CD4-positive, alpha-beta T cell treated with Interleukin-21 for 1 hour (primary cell): ENCODE measurements at regions not wholly inside any gene's neighbourhood (a gene's known extent, or its start where the extent isn't known, plus 50 kb on each side); places are given as distances from the start of the nearest gene placed in this dataset.

ENCODE experiments used
- DNase-seq: peaks from one replicate; pipeline ENCODE4 v3.0.0-alpha.2; 2020

- DNase-seq = no peak
These were observed 277.3 kb upstream of the FAT3 start for GRCh38 chr11:91947215-91947820.

GRCh38 chr11:91946397-91946951, 278.1 kb upstream of the FAT3 start:
- DNase-seq = no peak

GRCh38 chr11:91935120-91935519, 289.5 kb upstream of the FAT3 start:
- no peak for DNase-seq

- no peak for DNase-seq
These were observed 292.3 kb upstream of the FAT3 start for GRCh38 chr11:91932151-91932821.

- no peak for DNase-seq
These were observed 297.2 kb upstream of the FAT3 start for GRCh38 chr11:91927448-91927847.

- no peak for DNase-seq
These were observed 297.7 kb upstream of the FAT3 start for GRCh38 chr11:91926965-91927364.

GRCh38 chr11:91922846-91923245, 301.8 kb upstream of the FAT3 start:
- no peak for DNase-seq

- no peak for DNase-seq
These were observed 302.6 kb upstream of the FAT3 start for GRCh38 chr11:91921974-91922373.

- no peak for DNase-seq
These were observed 311.2 kb upstream of the FAT3 start for GRCh38 chr11:91913407-91913806.

- DNase-seq = no peak
These were observed 312.3 kb upstream of the FAT3 start for GRCh38 chr11:91912322-91912721.

GRCh38 chr11:91906871-91907624, 317.6 kb upstream of the FAT3 start:
- DNase-seq = no peak

- DNase-seq = no peak
These were observed 319.5 kb upstream of the FAT3 start for GRCh38 chr11:91904792-91905785.

- DNase-seq = no peak
These were observed 322.3 kb upstream of the FAT3 start for GRCh38 chr11:91902312-91902711.

- DNase-seq = no peak
These were observed 344.0 kb upstream of the FAT3 start for GRCh38 chr11:91880660-91881059.

- no peak for DNase-seq
These were observed 347.9 kb upstream of the FAT3 start for GRCh38 chr11:91876746-91877145.

GRCh38 chr11:91872243-91872642, 352.4 kb upstream of the FAT3 start:
- DNase-seq = no peak

GRCh38 chr11:91871791-91872190, 352.8 kb upstream of the FAT3 start:
- DNase-seq = no peak

- DNase-seq = no peak
These were observed 353.6 kb upstream of the FAT3 start for GRCh38 chr11:91871048-91871447.

GRCh38 chr11:91869686-91870085, 354.9 kb upstream of the FAT3 start:
- DNase-seq = no peak

GRCh38 chr11:91866642-91867041, 358.0 kb upstream of the FAT3 start:
- no peak for DNase-seq

GRCh38 chr11:91860661-91861060, 364.0 kb upstream of the FAT3 start:
- DNase-seq = no peak

GRCh38 chr11:91859666-91860065, 365.0 kb upstream of the FAT3 start:
- no peak for DNase-seq

GRCh38 chr11:91857179-91857578, 367.4 kb upstream of the FAT3 start:
- DNase-seq = no peak
